ENCODE measurements at regions not wholly inside any gene's neighbourhood (a gene's known extent, or its start where the extent isn't known, plus 50 kb on each side); places are given as distances from the start of the nearest gene placed in this dataset.

GRCh38 chr1:221138516-221138915 is 259.3 kb downstream of the HLX start:
- intact Hi-C loops (cut with micrococcal nuclease) = no loop called here
- H3K4me1 Mint-ChIP-seq = no peaks in the 10 kb centered on the region
- ATAC-seq (ENCODE audit: low read depth) = no peak

GRCh38 chr1:221139991-221140390 is 260.7 kb downstream of the HLX start:
- H3K4me3 Mint-ChIP-seq = no peak overlapping the region
- ATAC-seq (ENCODE audit: low read depth) = no peak

More at GRCh38 chr1:221138516-221138915, 259.3 kb downstream of the HLX start:
- H3K36me3 ChIP-seq (replicated peaks in 1 of 2; ENCODE audit: control extremely low read depth in 1 of 2, control insufficient read depth in 1 of 2, extremely low read depth in 1 of 2, insufficient read depth in 2 of 2, low read length in 1 of 2) = no peaks in the 10 kb centered on the region
- ChIA-PET POLR2A (no interaction called here), CTCF (no interaction called here)
- TF ChIP-seq EZH2 (IDR thresholded peaks at IDR 0.05; ENCODE audit: borderline replicate concordance, insufficient read depth, low read depth, low read length, poor library complexity, severe bottlenecking) (no peak), CTCF (IDR thresholded peaks at IDR 0.05) (no peak)
- H2AFZ ChIP-seq (ENCODE audit: insufficient read depth, low read depth, low read length, poor library complexity, severe bottlenecking) = no peak overlapping the region
- H3K27me3 Mint-ChIP-seq = no peaks in the 10 kb centered on the region
- H3K4me3 ChIP-seq (ENCODE audit: control extremely low read depth in 1 of 5, extremely low read depth in 1 of 5, insufficient read depth in 1 of 5, low read depth in 2 of 5, low read length in 4 of 5) = no peak overlapping the region
- no peak for DNase-seq
- H3K27ac ChIP-seq (ENCODE audit: low read length in 2 of 2) = no peak overlapping the region
- no peaks in the 10 kb centered on the region for H4K20me1 ChIP-seq (ENCODE audit: control insufficient read depth, insufficient read depth, low read length, poor library complexity, severe bottlenecking)
- no peak overlapping the region for H3K9ac ChIP-seq (ENCODE audit: low read length)
- no peak overlapping the region for H3K4me3 Mint-ChIP-seq
- H3K4me1 ChIP-seq (ENCODE audit: control insufficient read depth in 2 of 2, insufficient read depth in 2 of 2, low read length in 2 of 2) = no peaks in the 10 kb centered on the region
- H3K4me2 ChIP-seq (replicated peaks; ENCODE audit: low read depth, low read length, poor library complexity, severe bottlenecking) = no peak overlapping the region
- no peaks in the 10 kb centered on the region for H3K9me3 ChIP-seq (ENCODE audit: control extremely low read depth in 1 of 3, control insufficient read depth in 2 of 3, insufficient read depth in 1 of 3, low read length in 2 of 3)
- H3K27ac Mint-ChIP-seq = no peak overlapping the region
- H3K27me3 ChIP-seq (replicated peaks in 1 of 4; ENCODE audit: control extremely low read depth in 1 of 4, control insufficient read depth in 3 of 4, insufficient read depth in 4 of 4, low read length in 3 of 4) = no peaks in the 10 kb centered on the region
- H3K79me2 ChIP-seq (ENCODE audit: control insufficient read depth, insufficient read depth, low read length) = no peaks in the 10 kb centered on the region
- H3K9me3 Mint-ChIP-seq (ENCODE audit: insufficient read depth) = no peaks in the 10 kb centered on the region

More at GRCh38 chr1:221139991-221140390, 260.7 kb downstream of the HLX start:
- Histone ChIP-seq H3K27ac (ENCODE audit: low read length in 2 of 2) (no peak overlapping the region), H3K9me3 (ENCODE audit: control extremely low read depth in 1 of 3, control insufficient read depth in 2 of 3, insufficient read depth in 1 of 3, low read length in 2 of 3) (no peaks in the 10 kb centered on the region), H3K79me2 (ENCODE audit: control insufficient read depth, insufficient read depth, low read length) (no peaks in the 10 kb centered on the region), H3K4me3 (ENCODE audit: control extremely low read depth in 1 of 5, extremely low read depth in 1 of 5, insufficient read depth in 1 of 5, low read depth in 2 of 5, low read length in 4 of 5) (no peak overlapping the region), H4K20me1 (ENCODE audit: control insufficient read depth, insufficient read depth, low read length, poor library complexity, severe bottlenecking) (no peaks in the 10 kb centered on the region), H3K4me2 (replicated peaks; ENCODE audit: low read depth, low read length, poor library complexity, severe bottlenecking) (no peak overlapping the region), H3K27me3 (replicated peaks in 1 of 4; ENCODE audit: control extremely low read depth in 1 of 4, control insufficient read depth in 3 of 4, insufficient read depth in 4 of 4, low read length in 3 of 4) (no peaks in the 10 kb centered on the region), H3K9ac (ENCODE audit: low read length) (no peak overlapping the region), H3K4me1 (ENCODE audit: control insufficient read depth in 2 of 2, insufficient read depth in 2 of 2, low read length in 2 of 2) (no peaks in the 10 kb centered on the region), H2AFZ (ENCODE audit: insufficient read depth, low read depth, low read length, poor library complexity, severe bottlenecking) (no peak overlapping the region), H3K36me3 (replicated peaks in 1 of 2; ENCODE audit: control extremely low read depth in 1 of 2, control insufficient read depth in 1 of 2, extremely low read depth in 1 of 2, insufficient read depth in 2 of 2, low read length in 1 of 2) (no peaks in the 10 kb centered on the region)
- intact Hi-C loops (cut with micrococcal nuclease) = no loop called here
- no peaks in the 10 kb centered on the region for H3K9me3 Mint-ChIP-seq (ENCODE audit: insufficient read depth)
- TF ChIP-seq EZH2 (IDR thresholded peaks at IDR 0.05; ENCODE audit: borderline replicate concordance, insufficient read depth, low read depth, low read length, poor library complexity, severe bottlenecking) = no peak
- no peak for TF ChIP-seq CTCF (IDR thresholded peaks at IDR 0.05)
- CTCF ChIA-PET = interaction anchor here (0.6 kb wide), 1 partner anchor 458 kb away, joined by 3 read pairs; no protein-coding TSS in a partner anchor
- POLR2A ChIA-PET = no interaction called here
- no peak overlapping the region for H3K27ac Mint-ChIP-seq
- no CpG with 5 or more reads among the region's 1 CpG for WGBS (ENCODE audit: insufficient coverage)
- H3K4me1 Mint-ChIP-seq = no peaks in the 10 kb centered on the region
- DNase-seq = no peak
- H3K27me3 Mint-ChIP-seq = no peaks in the 10 kb centered on the region

Data from B cell (primary cell).